ENCODE measurements at regions not wholly inside any gene's neighbourhood (a gene's known extent, or its start where the extent isn't known, plus 50 kb on each side); places are given as distances from the start of the nearest gene placed in this dataset.
"Not testable (repeated sequence)": the region's sequence is repeated elsewhere in the genome, so short reads cannot be mapped to it uniquely, and the experiment has no call there.

GRCh38 chr7:84722086-84722485 lies 464.8 kb downstream of the SEMA3D start:
- H3K4me1 Mint-ChIP-seq = no peaks in the 10 kb centered on the region
- intact Hi-C loops (cut with micrococcal nuclease) = no loop called here
- ChIA-PET CTCF (no interaction called here), POLR2A (no interaction called here)
- no peaks in the 10 kb centered on the region for H3K36me3 Mint-ChIP-seq (ENCODE audit: low read depth)
- ATAC-seq (ENCODE audit: low read depth) = no peak
- no peak overlapping the region for H3K27ac Mint-ChIP-seq
- TF ChIP-seq CTCF (IDR thresholded peaks at IDR 0.05) = no peak
- no peak for DNase-seq
- no peak overlapping the region for H3K4me3 Mint-ChIP-seq
- H3K27me3 Mint-ChIP-seq = no peaks in the 10 kb centered on the region
- H3K9me3 Mint-ChIP-seq = peaks cover 12% of the 10 kb centered on the region

- POLR2A ChIA-PET = no interaction called here
- no peaks in the 10 kb centered on the region for H3K36me3 Mint-ChIP-seq (ENCODE audit: low read depth)
- no peak for TF ChIP-seq CTCF (IDR thresholded peaks at IDR 0.05)
- no peaks in the 10 kb centered on the region for H3K4me1 Mint-ChIP-seq
- intact Hi-C loops (cut with micrococcal nuclease) = no loop called here
- CTCF ChIA-PET = no interaction called here
- H3K9me3 Mint-ChIP-seq = peaks cover 5% of the 10 kb centered on the region
- H3K27me3 Mint-ChIP-seq = no peaks in the 10 kb centered on the region
- DNase-seq (no peak), ATAC-seq (ENCODE audit: low read depth) (no peak)
- H3K4me3 Mint-ChIP-seq = no peak overlapping the region
- no peak overlapping the region for H3K27ac Mint-ChIP-seq
Measured at GRCh38 chr7:84720456-84721097, 466.3 kb downstream of the SEMA3D start.

GRCh38 chr7:84714765-84715164 lies 472.1 kb downstream of the SEMA3D start:
- Mint-ChIP-seq H3K27me3 (no peaks in the 10 kb centered on the region), H3K4me1 (no peaks in the 10 kb centered on the region), H3K36me3 (ENCODE audit: low read depth) (no peaks in the 10 kb centered on the region), H3K9me3 (no peaks in the 10 kb centered on the region), H3K4me3 (no peak overlapping the region), H3K27ac (no peak overlapping the region)
- no peak for DNase-seq
- CTCF ChIA-PET = no interaction called here
- intact Hi-C loops (cut with micrococcal nuclease) = no loop called here
- ATAC-seq (ENCODE audit: low read depth) = no peak
- POLR2A ChIA-PET = no interaction called here
- no peak for TF ChIP-seq CTCF (IDR thresholded peaks at IDR 0.05)

GRCh38 chr7:84712374-84713121 lies 474.3 kb downstream of the SEMA3D start:
- H3K27me3 Mint-ChIP-seq = no peaks in the 10 kb centered on the region
- H3K9me3 Mint-ChIP-seq = no peaks in the 10 kb centered on the region
- TF ChIP-seq CTCF (IDR thresholded peaks at IDR 0.05) = no peak
- no peaks in the 10 kb centered on the region for H3K36me3 Mint-ChIP-seq (ENCODE audit: low read depth)
- H3K4me3 Mint-ChIP-seq = no peak overlapping the region
- CTCF ChIA-PET = no interaction called here
- ATAC-seq (ENCODE audit: low read depth) = no peak
- no peak for DNase-seq
- POLR2A ChIA-PET = no interaction called here
- intact Hi-C loops (cut with micrococcal nuclease) = no loop called here
- no peak overlapping the region for H3K27ac Mint-ChIP-seq
- H3K4me1 Mint-ChIP-seq = no peaks in the 10 kb centered on the region

GRCh38 chr7:84710538-84710937 lies 476.3 kb downstream of the SEMA3D start:
- POLR2A ChIA-PET, H3K4me3 Mint-ChIP-seq: not testable (repeated sequence)

More at GRCh38 chr7:84710538-84710937, 476.3 kb downstream of the SEMA3D start:
- ATAC-seq (ENCODE audit: low read depth); H3K4me1 Mint-ChIP-seq; CTCF ChIA-PET; H3K27ac Mint-ChIP-seq; intact Hi-C loops (cut with micrococcal nuclease); H3K27me3 Mint-ChIP-seq; H3K36me3 Mint-ChIP-seq (ENCODE audit: low read depth); DNase-seq; H3K9me3 Mint-ChIP-seq: not testable (repeated sequence)
